Stimulated activated CD4-positive, alpha-beta T cell treated with anti-CD3 and anti-CD28 coated beads, Interleukin-4, amount 100 ng/mL, for 48 hours (primary cell): ENCODE measurements at regions not wholly inside any gene's neighbourhood (a gene's known extent, or its start where the extent isn't known, plus 50 kb on each side); places are given as distances from the start of the nearest gene placed in this dataset.

Experiments used
- DNase-seq, 2 donors: peaks; one replicate each; pipeline ENCODE4 v3.0.0-alpha.2; 2020; ENCODE audit warnings: low read depth in 2 of 2

DNA sequence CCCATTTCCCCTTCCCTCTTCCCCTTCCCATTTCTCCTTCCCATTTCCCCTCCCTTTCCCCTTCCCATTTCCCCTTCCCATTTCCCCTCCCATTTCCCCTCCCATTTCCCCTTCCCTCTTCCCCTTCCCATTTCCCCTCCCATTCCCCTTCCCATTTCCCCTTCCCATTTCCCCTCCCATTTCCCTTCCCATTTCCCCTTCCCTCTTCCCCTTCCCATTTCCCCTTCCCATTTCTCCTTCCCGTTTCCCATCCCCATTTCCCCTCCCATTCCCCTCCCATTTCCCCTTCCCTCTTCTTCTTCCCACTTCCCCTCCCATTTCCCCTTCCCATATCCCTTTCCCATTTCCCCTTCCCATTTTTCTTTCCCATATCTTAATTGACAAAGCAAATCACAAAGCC, 109.0 kb downstream of the OLFM1 start:
- no peak for DNase-seq

DNA sequence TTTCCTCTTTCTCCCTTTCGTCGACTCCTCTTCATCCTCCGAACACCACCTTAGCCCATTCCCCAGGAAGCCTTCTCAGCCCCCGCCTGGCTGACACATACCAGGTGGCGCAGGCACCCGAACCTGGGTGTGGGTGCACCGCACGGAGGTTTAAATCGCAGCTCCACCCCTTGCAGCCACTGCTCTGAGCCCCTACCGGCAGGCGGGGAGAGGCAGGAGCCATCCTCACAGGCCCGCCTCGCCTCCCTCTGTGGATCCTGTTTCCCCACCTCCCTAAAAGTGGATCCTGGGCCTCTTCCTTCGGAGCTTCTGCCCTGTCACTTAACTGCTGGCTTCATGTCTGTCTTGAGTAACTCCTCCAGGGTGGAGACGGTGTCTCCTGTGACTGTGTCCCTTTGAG, 110.7 kb downstream of the OLFM1 start:
- DNase-seq = no peak

DNA sequence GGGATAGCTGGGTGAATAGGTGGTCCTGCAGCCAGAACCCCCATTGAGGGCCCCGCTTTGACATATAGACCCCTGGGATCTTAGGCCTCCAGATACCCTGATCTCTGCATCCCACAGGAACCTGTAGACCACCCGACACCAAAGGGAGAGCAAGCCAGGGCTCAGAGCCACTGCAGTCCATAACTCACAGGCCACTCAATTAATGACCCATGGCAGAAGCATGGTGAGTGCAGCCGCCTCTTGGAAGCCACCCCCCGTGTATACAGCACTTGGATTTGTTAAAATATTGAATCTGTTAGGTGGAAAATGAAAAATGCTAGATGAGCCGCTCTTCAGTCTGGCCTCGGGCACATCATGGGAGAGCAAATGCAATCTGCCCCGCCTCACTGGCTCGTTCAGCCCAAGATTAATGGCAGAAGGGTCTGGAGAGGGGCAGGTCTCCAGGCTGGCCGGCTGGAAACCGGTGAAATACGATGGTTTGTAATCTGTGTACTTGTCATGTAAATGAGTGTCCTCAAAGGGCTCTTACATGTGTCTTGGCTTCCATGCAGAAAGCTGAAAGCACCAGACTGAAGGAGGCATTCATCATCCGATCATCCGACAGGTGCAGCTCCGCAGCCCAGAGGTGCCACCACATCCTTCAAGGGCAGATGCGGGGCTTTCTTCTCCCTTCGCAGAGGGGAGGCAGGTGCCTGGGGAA, 111.3 kb downstream of the OLFM1 start:
- no peak for DNase-seq

DNA sequence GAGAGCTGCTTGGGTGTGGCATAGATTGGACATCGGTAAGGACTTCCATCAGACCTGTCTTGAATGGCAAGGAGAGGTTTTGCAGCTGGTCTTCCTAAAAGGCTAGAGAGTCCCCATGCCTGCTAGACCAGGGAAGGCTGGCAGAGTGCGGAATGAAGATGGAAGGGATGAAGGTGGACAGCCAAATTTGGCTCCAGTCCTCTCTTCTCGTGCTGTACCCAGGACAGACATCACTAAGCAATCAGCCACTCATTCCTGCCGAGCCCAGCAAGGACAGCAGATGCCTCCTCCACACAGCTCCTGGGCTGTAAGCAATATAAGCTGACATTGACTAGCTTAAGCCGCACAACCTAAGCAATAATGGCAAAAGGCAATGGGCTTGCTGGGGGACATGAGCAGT, 112.0 kb downstream of the OLFM1 start:
- no peak for DNase-seq

DNA sequence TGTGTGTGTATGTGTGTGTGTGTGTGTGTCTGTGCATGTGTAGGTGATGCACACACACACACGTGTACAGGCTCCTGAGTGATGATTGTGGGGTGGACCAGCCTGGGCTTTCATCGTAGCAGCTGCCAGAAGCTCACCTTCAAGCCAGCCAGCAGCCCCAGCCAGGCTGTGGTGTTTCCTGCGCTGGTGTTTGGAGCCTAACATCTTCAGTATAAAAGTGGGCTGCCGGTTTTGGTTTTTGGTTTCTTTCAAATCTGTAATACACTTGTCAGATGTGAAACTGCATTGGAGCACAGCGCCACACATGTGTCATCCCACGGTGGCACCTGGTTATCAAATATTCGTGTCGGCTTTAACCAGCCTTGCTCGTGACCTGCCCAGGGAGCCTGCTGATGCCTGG, 114.2 kb downstream of the OLFM1 start:
- no peak for DNase-seq

DNA sequence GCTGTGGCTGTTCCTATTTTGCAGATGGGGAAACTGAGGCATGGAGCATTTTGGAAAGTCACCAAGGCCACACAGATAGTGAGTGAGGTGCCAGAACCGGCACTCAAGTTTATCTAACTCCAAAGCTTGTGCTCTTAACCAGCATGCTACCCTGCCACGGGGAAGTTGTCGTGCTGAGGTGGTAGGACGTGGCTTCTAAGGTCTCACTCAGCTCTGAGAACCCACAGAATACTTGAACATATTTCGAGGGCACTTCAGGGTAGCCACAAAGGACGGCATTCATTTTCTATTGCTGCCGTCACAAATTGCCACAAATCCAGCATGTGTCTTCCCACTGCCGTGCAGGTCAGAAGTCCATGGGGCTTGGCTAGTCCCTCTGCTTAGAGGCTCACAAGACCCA, 116.7 kb downstream of the OLFM1 start:
- DNase-seq = no peak

DNA sequence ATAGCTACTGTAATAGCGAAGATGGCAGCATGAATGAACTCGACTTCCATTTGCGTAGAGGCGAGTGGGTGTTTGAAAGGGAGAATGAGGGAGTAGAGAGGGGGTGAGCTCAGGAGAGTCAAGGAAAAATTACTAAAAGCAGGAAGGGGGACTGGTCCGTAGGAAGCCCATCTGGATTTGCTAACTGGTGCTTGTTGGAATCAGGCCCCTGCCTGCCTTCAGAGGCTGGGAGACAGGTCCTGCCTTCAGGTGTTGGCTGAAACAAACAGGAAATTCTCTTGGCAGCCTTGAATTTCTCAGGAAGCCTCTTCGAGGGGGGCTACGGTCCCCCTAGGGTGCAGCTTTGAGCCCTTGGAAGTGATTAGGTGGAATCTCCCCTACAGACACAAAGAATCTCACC, 121.7 kb downstream of the OLFM1 start:
- no peak for DNase-seq

DNA sequence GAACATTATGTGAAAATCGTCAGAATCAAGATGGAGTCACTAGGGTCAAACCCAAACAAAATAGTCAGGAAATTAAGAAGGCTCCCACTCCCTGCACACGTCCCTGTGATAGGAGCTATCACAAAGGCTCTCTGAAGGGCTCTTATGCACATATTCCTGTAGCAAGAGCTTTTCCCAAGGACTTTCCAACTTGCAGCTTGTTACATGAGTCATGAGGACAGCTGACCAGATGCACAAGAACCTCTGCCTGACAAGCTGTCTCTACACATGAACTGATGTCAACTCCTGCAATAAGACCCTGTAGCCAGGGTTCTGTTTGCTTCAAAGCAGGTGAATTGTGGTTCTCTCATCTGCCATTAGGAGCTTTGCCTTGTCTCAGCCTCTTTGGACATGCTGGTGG, 122.4 kb downstream of the OLFM1 start:
- no peak for DNase-seq

DNA sequence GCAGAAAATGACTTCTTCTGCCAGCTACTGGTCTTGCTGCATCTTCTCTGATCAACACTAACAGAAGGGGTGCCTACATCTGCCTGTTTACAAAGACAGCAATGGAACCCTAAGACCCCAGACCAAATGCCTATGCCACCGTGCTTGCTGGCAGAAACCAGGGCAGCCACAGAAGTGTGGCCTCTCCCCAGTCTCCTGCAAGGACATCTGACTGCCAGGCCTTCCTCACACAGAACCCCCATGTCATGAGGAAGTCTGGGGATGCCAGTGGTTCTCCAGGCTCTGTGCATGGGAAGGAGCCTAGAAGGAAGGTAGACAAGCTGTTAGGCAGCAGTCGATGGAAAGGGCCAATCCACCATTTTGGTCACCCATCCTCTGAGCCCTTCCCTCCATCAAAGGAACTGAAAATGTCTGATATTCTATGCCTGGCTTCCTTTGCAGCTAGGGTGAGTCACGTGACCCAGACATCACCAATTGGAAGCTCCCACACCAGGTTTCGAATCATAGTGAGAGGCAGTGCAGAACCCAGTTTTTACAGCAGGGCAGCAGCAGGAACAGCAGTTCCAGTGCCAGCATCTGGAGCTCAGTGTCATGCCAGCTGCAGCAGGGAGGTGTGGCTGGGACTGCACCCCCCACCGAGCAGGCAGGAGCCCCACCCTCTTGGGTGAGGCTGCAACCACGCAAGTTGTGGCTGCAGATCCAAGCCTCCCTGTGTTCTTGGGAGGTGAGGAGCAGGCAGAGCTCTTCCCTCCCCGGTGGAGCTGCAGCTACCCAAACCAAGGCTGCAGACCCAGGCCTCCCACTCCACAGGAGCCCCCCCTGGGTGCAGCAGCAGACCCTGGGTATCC, 123.4 kb downstream of the OLFM1 start:
- DNase-seq = no peak

DNA sequence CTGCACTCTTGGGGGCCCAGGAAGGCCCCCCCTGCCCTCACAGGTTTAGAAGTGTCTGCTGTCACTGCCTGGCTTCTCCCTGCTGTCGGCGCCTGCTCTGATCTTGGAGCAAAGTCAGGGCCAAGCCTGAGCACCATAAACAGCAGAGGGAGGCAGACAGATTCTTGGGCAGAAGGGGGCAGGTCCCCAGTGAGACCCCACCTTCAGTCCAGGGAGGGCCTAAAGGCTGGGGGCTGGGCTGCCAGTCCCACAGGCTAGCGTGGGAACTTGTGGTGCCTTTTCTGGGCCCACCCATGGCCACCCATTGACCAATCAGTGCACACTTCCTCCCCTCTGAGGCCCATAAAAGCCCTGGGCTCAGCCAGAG, 124.0 kb downstream of the OLFM1 start:
- no peak for DNase-seq

DNA sequence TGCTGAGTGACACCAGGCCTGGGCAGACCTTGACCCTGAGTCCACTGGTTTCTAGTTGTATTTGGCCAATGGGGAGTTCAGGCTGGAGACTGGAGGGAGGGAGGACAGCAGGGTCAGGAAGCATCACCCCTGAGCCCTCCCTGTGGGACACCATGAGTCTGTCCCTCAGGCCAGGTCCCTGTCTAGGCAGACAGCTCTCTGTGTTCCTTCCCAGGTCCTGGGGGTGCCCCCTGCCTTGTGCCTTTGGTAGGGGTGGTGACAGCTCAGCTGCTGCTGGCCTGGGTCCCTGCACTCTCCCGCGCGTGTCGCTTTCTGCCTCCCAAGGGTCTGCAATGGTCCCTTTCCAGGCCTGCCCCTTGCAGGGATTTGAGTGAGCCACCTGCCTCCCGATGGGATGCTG, 125.5 kb downstream of the OLFM1 start:
- DNase-seq = no peak

DNA sequence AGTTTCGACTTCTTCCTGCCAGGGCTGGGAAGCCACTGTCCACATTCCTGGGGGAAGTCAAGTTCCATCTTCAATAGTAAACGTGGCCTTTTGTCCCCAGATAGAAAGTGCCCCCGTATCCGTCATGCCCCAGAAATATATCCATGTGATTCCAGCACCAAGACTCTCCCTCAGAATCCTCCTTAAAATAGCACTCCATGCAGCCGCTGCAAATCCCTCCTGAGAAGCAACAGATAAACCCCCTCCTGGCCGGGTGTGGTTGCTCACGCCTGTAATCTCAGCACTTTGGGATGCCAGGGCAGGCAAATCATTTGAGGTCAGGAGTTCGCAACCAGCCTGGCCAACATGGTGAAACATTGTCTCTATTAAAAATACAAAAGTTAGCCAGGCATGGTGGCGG, 126.1 kb downstream of the OLFM1 start:
- DNase-seq = no peak

DNA sequence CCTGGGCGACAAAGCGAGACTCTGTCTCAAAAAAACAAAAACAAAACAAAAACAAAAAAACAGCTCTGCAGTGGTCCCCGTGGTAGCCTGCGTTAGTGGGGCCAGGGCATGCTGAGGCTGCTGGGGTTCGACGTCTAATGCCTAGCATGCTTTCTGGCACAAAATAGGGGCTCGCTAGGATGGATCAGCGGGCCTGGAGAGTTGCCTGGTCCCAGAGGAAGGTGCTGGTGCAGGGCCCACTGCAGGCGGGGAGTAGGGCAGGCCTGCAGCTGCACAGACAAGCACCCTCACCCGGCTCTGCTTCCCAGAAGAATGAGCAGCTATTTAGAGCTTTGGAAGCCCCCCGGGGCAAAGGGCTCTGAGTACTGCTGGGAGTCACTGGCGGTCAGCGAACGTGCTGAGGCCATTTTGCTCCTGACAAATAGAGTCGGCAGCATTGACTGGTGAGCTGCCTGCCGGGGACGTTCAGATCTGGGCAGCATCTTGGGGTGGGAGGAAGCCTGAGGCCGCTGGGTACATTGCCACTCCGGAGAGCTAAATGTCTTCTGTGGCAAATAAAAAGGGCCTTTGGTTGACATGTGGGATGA, 126.7 kb downstream of the OLFM1 start:
- DNase-seq = no peak

DNA sequence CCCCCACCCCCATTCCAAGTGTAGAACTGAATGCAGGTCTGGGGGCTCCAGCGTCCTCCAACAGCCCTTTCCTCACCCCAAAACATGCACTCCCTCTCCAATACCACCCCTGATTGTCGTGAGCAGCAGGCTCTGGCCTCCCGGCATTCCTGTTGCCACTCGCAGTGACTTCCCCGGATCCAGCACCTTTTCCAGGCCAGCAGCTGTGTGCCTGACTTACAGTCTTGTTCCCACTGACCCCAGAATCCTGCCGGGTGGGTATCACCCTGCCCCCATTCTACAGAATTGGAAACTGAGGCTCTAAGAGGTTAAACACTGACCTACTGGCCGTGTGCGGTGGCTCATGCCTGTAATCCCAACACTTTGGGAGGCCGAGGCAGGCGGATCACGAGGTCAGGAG, 127.2 kb downstream of the OLFM1 start:
- DNase-seq = no peak

DNA sequence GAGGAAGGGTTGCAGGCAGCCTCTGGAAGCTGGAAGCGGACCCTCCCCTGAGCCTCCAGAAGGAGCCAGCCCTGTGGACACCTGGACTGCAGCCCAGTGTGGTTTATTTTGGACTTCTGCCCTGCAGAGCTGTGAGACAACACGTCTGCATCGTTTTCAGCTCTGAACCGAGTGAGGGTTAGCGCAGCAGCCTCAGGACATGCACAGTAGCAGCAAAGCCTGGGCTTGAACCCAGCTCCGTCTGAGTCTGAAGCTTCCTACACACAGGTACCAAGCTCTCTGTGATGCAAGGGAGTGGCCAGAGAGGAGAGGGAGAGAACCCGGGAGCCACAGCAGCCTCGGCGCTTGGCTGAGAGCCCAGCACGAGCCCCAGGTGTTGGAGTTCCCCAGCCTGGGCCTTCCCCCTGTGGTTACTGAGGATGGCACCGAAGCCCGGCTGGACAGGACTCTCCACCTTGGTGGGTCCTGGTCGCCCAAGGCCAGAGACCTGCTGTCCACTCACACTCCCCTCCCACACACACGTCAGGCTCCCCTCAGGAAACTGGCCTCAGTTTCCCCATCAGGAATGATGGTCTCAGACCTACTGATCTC, 128.2 kb downstream of the OLFM1 start:
- DNase-seq = no peak

DNA sequence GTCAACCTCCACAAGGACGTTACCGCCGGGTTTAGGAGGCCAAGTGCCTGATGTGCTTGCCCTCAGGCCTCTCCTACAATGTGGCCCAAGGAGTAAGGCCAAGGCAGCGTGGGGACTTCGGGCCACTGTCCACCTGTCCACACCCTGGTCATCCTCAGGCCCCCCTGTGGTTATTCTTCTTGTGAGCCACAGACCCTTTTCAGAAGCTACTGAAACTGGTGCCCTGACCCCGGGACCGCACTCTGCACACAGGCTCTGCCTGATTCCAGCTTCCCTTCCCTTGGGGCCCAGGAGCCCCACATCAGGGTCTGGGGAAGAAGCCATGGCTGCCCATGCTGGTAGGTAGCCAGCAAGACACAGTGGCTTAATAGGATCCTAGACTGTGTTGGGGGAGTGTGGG, 128.8 kb downstream of the OLFM1 start:
- no peak for DNase-seq

DNA sequence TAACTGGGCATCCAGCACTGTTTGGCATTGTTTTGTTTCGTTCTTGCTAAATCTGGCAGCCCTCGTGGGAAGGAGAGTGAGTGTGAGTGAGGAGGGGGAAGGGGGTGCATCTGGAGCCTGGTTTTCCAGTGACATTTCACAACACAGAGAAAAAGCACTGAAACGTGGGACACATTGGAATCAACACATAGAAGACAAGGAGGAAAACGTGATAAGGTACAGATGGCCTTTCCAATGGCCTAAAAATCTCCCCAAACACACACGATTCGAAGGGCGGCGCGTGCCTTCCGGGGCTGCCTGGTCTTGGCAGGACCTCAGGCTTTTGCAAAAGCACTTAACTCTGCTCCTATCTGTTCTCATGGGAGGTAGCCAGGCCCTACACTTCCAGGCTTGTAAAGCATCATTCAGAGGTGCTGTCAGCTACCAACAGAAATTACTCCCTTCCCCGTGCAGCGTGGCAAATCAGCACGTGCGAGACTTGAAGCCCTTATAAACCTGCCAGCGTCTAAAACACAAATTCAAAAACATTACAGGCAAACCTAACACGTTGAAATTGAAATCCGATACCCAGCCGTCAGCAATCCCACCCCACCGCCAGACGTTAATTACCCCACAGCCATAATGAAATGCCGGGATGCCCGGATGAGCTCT, 129.4 kb downstream of the OLFM1 start:
- DNase-seq = no peak

DNA sequence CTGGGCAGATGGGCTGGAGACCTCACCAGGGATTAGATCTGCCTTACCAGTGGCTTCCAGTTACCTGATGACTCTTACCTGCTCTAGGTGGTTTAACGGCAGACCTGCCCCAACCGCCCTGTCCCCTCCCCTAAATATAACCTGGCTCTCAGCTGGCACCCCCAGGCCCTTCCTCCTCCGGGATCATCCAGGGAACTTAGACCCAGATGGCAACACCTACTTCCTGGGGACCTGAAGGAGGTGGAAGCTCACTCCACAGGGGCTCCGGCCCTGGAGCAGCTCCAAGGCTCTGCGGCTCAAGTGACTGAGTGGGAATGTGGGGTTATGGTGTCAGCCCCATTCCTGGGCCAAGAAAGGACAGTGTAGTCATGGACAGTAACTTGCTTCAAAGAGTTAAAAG, 130.4 kb downstream of the OLFM1 start:
- DNase-seq = no peak

DNA sequence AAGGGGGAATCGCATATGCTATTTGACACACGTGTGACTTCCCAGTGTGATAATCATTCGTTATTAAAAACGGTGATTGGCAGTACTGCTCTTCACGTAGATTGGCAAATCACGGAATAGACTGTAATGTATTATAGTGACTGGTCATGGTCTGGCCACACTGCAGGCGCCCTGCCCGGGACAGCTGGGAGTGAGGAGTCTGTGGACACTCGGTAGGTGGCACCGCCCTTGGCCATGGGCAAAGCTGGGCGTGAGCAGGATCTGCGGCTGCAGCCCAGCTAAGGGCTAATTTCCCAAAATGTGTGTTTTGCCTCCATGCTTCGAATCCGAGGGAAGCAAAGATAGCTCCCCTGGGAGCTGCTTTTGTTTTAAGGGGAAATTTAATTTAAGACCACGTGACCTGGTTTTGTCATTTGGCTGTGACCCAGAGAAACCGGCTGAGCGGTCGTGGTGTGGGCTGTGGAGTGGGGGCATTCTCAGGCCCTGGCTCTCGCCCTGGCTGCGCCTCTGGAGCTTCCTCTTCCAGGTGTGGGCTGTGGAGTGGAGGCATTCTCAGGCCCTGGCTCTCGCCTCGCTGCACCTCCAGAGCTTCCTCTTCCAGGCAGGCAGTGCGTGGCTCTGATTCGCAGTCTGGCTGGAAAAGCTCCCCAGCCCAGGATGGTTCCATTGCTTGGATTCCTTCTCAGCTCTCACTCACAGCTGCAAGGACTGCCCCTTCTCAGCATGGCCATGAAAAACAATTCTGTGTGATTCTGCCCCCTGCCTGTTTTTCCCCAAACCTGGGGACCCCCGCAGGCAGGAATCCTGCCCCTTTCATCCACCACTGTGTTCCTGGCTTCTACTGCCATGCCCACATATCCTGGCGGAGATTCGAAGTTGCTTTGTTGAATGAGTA, 131.1 kb downstream of the OLFM1 start:
- DNase-seq = no peak

DNA sequence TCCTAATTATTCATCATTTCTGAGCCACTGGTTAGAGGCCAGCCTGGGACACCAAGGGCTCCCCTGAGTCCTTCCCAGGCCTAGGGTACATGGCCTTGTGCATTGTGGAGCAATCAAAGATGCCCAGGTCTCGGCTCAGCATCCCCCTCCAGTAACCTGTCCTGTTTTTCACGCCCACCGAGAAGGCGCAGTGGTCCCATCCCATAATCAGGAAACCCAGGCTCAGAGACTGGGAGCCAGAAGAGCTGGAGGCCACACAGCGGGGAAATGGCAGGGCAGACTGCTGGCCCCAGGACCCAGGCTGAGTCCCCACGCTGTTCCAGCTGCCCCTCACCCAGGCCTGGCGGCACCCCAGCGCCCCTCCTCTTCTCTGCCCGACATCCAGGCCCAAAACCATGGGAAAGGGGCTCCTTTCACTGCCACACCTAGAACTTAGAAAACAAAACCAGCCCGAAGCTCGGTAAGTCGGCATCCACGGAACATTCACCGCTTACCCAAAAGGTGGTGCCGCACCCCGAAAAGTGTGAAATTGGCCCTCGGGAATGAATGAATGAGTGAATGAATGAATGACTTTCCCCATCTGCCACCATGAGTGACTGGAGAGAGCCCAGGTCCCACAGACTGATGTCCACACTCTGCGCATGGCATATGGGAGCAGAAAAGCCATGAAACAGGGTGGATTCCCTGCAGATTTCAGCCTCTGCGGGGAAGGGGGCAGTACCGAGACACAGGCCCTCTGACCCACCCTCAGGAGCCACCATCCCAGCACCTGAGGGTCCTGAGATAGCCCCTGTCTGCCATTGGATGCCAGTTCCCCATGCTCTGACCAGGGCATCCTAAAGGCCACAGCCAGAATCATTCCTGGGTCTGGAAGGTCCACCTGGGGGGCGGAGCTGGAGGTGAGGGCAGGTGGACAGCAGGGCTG, 132.5 kb downstream of the OLFM1 start:
- DNase-seq = no peak
